Activated naive CD4-positive, alpha-beta T cell treated with anti-CD3 and anti-CD28 coated beads, Interleukin-2, amount 50 U/mL, for 72 hours (primary cell): ENCODE measurements at regions not wholly inside any gene's neighbourhood (a gene's known extent, or its start where the extent isn't known, plus 50 kb on each side); places are given as distances from the start of the nearest gene placed in this dataset.

Experiments used
- ATAC-seq, 2 donors: fragments of 150-1000 bp; cut with Tn5 transposase; 2 replicates each; pipeline ENCODE4 v1.10.0; 2021; ENCODE audit warnings: mild to moderate bottlenecking in 2 of 2, moderate library complexity in 2 of 2
- DNase-seq, 2 donors: peaks; one replicate each; pipeline ENCODE4 v3.0.0; 2021 to 2022; ENCODE audit warnings: low spot score in 2 of 2
- H3K27ac Mint-ChIP-seq, 2 donors: one replicate each; pipeline ENCODE4 v1.8.0; 2022; ENCODE audit warnings: mild to moderate bottlenecking in 2 of 2, mixed read lengths in 2 of 2
- H3K36me3 Mint-ChIP-seq, 2 donors: one replicate each; pipeline ENCODE4 v1.8.0; 2022; ENCODE audit warnings: mixed read lengths in 2 of 2
- H3K9me3 Mint-ChIP-seq, 2 donors: one replicate each; pipeline ENCODE4 v1.8.0; 2022; ENCODE audit warnings: mixed read lengths in 2 of 2

DNA sequence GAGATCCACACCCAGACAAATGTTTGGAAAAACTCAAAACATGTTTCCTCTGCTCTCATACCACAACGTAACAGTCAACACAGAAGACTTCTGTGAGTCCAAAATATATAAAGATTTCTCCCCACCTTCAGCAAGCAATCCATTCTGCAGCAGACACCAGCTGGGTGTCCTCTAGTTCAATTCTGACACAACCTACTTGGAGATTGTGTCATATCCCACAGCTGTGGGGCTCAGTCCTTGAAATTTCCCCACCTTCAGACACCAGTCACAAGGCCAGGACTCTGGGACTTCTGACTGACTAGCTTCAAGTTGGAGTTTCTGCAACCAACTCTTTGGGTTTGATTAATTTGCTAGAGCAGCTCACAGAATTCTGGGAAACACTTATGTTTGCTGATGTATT, 244.8 kb upstream of the CDYL start:
- Mint-ChIP-seq H3K27ac (no peak overlapping the region), H3K36me3 (peaks cover 17 to 19% of the 10 kb centered on the region in 2 donors), H3K9me3 (peaks cover 21 to 28% of the 10 kb centered on the region in 2 donors)
- no peak for ATAC-seq
- no peak for DNase-seq

DNA sequence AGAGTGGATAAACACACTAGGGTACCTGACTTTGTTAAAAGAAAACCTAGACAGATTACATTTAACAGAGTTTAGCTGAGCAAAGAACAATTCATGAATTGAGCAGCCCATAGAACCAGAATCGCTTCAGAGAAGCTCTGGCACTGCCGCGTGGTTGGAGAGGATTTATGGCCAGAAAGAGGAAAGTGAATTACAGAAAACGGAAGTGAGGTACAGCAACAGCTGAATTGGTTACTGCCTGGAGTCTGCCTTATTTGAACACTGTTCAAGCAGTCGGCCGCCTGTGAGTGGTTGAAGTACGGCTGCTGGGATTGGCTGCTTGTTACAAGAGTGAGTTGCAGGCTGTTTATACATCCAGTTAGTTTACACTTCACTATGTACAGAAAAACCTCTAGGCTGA, 253.8 kb upstream of the CDYL start:
- no peak overlapping the region for H3K27ac Mint-ChIP-seq
- H3K9me3 Mint-ChIP-seq: peaks cover 6 to 18% of the 10 kb centered on the region in 2 donors
- H3K36me3 Mint-ChIP-seq: peaks cover 0 to 6% of the 10 kb centered on the region in 2 donors
- no peak for ATAC-seq
- DNase-seq: no peak

DNA sequence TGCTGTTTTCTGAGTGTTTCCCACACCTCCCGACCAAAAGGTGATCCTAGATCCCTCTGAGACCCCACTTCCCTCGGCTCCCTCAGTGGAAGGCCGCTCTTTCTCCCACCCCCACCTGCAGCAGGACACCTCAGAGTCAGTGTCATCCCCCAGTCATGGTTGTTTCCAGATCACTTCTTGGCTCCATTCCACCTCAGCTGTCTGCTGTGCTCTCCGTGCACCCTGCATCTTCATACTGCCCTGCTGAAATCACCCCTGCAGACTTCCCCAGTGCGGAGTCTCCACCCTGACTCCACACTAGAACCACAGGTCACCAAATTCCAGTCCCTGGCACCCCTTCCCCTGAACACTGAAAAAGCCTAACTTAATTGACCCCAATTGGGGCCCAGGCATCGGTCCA, 255.1 kb upstream of the CDYL start:
- Mint-ChIP-seq H3K27ac (no peak overlapping the region), H3K9me3 (peaks cover 0 to 13% of the 10 kb centered on the region in 2 donors), H3K36me3 (no peaks in the 10 kb centered on the region)
- ATAC-seq (no peak), DNase-seq (no peak)

DNA sequence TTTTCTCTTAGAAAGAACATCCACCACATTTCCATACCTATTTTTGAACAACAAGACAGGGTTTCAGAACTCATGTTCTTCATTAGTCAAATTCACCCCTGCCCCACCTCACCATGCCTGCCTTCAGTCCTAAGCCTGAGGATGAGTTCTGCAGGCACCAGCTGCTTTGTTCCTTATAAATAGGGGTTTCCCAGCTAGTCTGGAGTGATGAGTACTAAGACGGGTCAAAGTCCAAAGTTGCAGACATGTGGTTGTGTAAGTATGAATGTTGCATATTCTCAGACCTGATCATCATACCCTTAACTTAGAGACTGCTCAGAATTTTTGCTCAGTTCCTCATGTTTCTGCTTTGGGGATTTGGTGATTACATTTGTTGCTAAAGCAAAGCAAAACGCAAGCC, 257.7 kb upstream of the CDYL start:
- DNase-seq (no peak), ATAC-seq (no peak)
- no peaks in the 10 kb centered on the region for H3K36me3 Mint-ChIP-seq
- no peak overlapping the region for H3K27ac Mint-ChIP-seq
- H3K9me3 Mint-ChIP-seq: peaks cover 0 to 13% of the 10 kb centered on the region in 2 donors

DNA sequence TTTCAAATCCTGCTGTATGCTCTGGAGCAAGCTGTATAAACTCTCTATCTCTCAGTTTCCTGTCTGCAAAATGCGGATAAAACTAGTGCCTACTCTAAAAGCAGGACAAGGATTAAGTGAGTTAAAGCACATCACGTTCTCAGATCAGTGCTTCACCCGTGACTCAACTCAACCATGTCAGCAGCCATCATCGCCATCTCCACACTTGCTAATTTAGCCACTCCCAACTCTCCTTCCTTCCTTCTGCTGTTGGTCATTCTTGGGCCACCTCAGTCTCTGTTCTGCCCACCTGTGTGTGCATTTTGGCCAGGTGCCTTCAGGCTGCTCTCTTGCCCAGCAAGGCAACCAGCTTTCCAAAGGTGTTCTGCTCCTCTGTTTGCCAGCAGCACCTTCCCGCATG, 260.0 kb upstream of the CDYL start:
- Mint-ChIP-seq H3K9me3 (peaks cover 0 to 8% of the 10 kb centered on the region in 2 donors), H3K36me3 (no peaks in the 10 kb centered on the region), H3K27ac (no peak overlapping the region)
- DNase-seq (no peak), ATAC-seq (no peak)

DNA sequence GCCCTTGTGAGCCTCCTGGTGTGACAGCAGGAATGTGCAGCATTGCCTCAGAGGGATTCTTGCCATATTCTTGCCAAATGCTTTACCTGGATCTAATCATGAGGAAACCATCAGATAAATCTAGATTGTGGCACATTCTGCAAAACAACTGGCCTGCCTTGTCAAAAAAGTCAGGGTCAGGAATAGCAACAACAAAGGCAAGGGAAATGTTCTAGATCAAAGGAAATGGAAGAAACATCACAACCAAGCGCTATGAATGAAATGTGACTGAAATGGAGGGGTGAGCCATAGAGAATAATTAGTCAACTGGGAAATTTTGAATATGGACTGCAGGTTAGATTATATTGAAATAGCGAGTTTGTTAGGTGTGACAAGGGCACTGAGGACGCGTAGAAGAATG, 262.6 kb upstream of the CDYL start:
- Mint-ChIP-seq H3K36me3 (no peaks in the 10 kb centered on the region), H3K9me3 (no peaks in the 10 kb centered on the region), H3K27ac (no peak overlapping the region)
- DNase-seq (no peak), ATAC-seq (no peak)

DNA sequence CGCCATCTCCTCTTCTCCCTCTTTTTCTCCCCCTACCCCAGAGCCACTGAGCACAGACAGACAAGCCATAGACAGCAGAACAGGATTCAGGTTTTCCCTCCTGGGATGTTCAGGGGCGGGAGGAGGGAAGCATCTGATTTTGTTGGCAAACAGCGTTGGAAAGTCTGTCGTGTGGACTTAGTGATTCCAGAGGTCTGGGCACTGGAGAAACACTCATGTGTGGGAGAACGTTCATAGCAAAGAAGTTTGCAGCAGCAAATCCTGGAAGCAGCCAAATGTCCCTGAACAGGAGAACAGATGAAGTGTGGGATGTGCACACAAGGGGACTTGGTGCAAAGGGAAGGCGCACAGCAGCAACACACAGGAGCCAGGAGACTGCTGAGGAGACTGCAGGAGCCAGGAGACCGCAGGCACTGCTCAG, 264.1 kb upstream of the CDYL start:
- no peaks in the 10 kb centered on the region for H3K36me3 Mint-ChIP-seq
- DNase-seq (no peak), ATAC-seq (no peak)
- H3K27ac Mint-ChIP-seq: no peak overlapping the region
- no peaks in the 10 kb centered on the region for H3K9me3 Mint-ChIP-seq

DNA sequence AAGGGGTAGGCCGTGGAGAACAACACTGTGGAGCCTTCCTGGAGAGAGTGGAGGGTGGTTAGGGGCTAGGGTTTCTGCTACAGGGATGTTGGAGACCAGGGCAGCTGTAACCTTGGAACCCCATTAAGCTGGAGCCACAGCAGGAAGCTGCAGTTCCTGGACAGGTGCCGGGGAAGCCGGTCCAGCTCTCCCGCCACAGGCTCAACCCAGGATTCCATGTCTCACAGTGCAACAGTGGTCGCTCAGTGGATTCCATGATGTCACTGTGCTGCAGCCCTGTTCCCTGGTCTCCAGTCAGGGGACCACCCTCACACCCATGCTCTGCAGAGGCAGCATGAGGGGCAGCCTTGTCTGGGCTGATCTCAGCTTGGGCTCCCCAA, 264.6 kb upstream of the CDYL start:
- H3K9me3 Mint-ChIP-seq: no peaks in the 10 kb centered on the region
- ATAC-seq: no peak
- no peak overlapping the region for H3K27ac Mint-ChIP-seq
- no peaks in the 10 kb centered on the region for H3K36me3 Mint-ChIP-seq
- no peak for DNase-seq

DNA sequence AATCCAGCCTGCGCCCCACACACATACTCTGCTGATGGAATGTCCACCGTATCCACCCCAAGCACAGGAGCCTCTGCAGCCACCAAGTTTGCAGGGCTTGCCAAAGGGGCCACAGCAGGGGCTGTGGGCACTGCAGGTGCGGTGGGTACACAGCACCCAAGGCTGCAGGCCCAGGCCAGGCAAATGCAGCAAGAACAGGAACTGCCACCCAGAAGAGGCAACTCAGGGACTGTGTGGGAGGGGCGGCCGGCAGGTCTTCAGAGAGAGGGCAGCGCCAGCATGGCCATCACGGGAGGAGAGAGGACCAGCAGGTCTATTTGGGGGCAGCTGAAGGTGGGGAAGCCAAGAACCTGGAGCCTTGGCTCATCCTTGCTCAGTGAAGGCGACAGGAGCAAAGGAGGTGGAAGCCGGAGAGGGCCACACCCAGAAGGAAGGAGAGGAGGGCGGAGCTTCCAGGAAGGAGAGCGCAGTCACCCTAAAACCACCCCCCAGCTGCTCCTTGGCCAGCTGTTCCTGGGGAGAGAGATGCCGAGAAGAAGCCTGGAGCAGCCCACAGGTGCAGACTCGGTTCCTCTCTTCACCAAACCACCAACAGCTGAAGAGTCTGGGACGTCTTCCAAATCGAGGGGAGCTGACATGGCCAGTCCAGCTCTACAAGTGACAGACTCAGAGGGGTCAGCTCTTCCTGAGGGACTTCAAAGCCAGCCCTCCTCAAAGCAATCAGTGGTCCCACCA, 265.1 kb upstream of the CDYL start:
- H3K9me3 Mint-ChIP-seq: no peaks in the 10 kb centered on the region
- no peaks in the 10 kb centered on the region for H3K36me3 Mint-ChIP-seq
- H3K27ac Mint-ChIP-seq: no peak overlapping the region
- DNase-seq (no peak), ATAC-seq (no peak)

DNA sequence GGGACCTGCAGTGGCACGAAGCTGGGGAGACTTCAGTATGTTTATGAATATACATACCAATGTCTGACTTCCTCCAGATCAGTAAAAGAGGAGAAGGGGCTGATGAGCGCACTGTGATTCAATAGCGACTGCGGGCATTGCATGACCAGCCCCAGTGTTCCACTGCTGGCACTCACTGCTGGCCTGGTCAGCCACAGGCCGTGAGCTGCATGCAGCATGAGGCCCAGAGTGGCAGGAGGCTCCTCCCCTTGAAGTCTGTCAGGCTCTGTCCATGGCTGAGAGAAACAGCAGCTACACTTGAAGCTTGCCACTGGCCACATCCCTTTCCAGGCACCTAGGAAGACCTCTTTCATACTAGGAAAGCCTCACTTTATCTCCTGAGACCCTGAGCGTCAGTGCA, 265.9 kb upstream of the CDYL start:
- Mint-ChIP-seq H3K36me3 (no peaks in the 10 kb centered on the region), H3K9me3 (no peaks in the 10 kb centered on the region), H3K27ac (no peak overlapping the region)
- DNase-seq (no peak), ATAC-seq (no peak)

DNA sequence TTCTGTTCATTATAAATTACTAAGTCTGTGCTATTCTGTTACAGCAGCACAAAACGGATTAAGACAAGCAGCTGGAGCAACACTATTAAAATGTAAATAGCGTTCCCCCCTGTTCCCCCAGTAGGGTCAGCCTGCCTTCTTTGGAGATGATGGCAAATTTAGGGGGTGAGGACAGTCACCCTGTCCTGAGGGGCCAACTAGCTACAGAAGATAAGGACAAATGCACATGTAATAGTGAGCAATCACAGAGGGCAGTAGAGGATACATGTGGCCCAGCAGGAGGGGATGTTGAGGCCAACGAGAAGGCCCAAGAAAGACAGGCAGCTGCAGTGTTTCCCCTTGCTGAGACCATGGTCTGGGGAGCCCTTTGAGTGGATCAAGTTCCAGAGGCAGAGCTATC, 266.7 kb upstream of the CDYL start:
- no peaks in the 10 kb centered on the region for H3K36me3 Mint-ChIP-seq
- H3K27ac Mint-ChIP-seq: no peak overlapping the region
- H3K9me3 Mint-ChIP-seq: no peaks in the 10 kb centered on the region
- ATAC-seq (no peak), DNase-seq (no peak)

DNA sequence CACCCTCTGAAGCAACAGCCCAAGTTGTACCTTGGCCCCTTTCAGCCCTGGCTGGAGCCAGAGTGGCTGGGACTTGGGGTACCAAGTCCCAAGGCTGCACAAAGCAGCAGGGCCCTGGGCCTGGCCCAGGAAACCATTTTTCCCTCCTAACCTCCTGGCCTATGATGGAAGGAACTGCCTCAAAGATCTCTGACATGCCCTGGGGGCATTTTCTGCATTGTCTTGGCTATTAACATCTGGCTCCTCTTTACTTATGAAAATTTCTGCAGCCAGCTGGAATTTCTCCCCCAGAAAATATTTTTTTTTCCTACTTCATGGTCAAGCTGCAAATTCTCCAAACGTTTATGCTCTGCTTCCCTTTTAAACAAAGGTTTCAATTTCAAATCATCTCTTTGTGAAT, 269.4 kb upstream of the CDYL start:
- Mint-ChIP-seq H3K27ac (no peak overlapping the region), H3K36me3 (no peaks in the 10 kb centered on the region), H3K9me3 (peaks cover 0 to 4% of the 10 kb centered on the region in 2 donors)
- ATAC-seq (no peak), DNase-seq (no peak)

DNA sequence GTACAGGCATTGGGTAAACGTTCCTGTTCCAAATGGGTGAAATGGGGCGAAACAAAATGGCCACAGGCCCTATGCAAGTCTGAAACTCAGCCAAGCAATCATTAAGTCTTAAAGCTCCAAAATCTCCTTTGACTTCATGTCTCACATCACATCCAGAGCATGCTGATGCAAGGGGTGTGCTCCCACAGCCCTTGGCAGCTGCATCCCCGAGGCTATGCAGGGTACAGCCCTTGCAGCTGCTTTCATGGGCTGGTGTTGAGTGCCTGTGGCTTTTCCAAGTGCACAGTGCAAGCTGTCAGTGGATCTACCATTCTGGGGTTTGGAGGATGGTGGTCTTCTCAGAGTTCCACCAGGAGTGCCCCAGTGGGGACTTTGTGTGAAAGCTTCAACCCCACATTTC, 270.0 kb upstream of the CDYL start:
- Mint-ChIP-seq H3K9me3 (peaks cover 0 to 4% of the 10 kb centered on the region in 2 donors), H3K36me3 (no peaks in the 10 kb centered on the region), H3K27ac (no peak overlapping the region)
- DNase-seq (no peak), ATAC-seq (no peak)

DNA sequence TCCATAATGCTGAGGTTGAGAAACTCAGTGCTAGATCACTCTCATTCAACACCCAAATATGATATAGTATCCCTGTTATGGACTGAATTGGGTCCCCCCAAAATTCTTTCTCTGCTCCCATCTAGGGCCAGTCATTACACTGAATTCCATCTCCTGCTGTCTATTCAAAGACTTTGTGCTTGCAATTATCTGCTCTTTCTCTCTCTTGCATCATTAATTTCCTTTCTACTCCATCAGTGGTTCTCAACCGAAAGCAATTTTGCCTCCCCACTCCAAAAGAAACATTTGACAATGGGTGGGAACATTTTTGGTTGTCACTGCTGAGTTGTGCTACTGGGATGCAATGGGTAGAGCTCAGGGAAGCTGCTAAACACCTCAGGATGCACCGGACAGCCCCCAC, 271.5 kb upstream of the CDYL start:
- Mint-ChIP-seq H3K9me3 (peaks cover 0 to 4% of the 10 kb centered on the region in 2 donors), H3K36me3 (no peaks in the 10 kb centered on the region), H3K27ac (no peak overlapping the region)
- ATAC-seq (no peak), DNase-seq (no peak)

DNA sequence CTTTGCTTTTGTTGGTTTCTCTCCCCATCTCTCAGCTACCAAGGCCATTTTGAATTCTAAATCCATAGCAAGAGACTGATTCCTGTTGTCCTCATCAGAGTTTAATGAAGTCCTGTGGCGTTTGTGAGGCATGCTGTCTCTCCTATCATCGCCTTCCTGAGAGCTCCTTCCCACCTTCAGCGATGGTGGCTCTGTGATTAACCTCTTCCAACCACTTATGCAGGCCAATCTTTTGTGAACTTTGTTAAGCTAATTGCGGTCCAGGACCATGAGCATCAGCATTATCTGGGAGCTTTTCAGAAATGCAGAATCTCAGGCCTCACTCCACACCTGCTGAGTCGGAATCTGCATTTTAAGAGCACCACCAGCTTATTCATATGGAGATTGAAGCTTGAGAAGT, 272.5 kb upstream of the CDYL start:
- H3K9me3 Mint-ChIP-seq: peaks cover 0 to 4% of the 10 kb centered on the region in 2 donors
- no peak overlapping the region for H3K27ac Mint-ChIP-seq
- ATAC-seq: no peak

DNA sequence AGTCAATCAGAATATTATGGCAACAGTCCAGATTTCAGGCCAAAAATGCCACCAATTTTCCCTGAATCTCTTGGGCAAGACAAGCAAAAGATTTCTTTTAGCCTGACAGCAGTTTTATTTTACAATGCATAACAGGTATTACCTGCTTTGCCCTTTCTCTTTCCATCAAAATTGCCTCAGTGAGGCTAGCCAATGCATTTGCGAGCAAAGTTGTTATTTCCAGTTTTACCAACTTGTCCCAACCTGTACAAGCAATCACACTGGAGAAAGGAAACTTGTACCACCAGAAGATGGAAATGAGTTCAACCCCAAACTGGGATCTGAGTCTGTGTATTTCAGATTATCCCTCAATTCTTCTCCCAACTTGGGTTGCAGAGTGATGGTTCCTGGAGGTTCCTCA, 279.9 kb upstream of the CDYL start:
- peaks cover 0 to 4% of the 10 kb centered on the region in 2 donors for H3K36me3 Mint-ChIP-seq
- peaks cover 0 to 3% of the 10 kb centered on the region in 2 donors for H3K9me3 Mint-ChIP-seq
- no peak overlapping the region for H3K27ac Mint-ChIP-seq
- ATAC-seq: no peak
- no peak for DNase-seq

More for the DNA sequence above, 272.5 kb upstream of the CDYL start:
- DNase-seq: no peak
- H3K36me3 Mint-ChIP-seq: no peaks in the 10 kb centered on the region

DNA sequence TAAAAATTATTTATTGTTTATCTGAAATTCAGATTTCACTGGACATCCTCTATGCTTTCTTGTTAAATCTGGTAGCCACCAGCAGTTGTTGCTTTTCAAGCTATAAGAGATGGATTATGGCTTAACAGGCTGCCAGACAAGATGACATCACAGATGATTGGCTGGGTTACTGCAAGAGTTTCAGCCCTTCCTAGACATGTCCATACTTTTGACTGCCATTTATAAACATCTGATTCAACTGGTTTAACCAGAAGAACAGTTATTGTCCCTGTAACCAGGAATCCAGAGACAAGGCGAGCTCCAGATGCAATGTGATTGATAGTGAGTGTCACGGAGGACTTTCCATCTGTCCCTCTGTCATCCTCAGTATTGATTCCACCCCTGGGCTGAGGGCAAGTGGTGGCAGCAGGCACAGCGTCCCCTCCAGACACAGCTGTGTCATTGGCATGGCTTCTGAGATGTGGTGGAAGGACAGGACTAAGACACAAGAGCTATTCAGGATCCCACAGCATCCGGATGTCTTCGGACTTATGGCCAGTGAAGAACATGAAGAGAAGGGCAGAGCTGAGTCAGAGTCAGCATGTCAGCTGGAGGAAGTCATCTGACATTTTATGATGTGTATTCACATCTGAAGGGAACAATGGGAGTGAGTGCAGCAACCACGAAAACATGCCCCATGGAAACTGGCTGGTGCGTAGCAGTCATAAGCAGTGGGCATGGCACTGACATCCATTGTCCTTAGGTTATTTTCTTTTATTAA, 284.5 kb upstream of the CDYL start:
- no peak for DNase-seq
- no peak for ATAC-seq
- Mint-ChIP-seq H3K36me3 (peaks cover 20 to 21% of the 10 kb centered on the region in 2 donors), H3K9me3 (peaks cover 17 to 27% of the 10 kb centered on the region in 2 donors), H3K27ac (no peak overlapping the region)

DNA sequence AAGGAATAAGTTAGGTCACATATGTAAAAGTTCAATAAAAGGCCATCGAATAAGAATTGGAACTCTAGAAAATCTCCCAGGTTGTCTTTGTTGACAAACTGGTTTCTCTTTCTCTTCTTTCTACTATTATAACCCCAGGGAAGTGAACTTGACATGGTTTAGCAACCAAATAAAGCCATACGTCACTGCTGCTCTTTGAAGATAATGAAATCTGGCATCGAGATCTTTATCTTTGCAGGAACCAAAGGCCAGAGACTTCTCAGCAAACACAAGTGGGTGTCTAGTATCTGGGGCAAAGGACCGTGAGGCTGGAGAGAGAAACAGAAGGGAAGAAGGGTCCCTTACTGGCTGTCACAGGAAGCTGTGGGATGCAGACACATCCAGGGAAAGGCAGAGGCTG, 286.7 kb upstream of the CDYL start:
- DNase-seq (no peak), ATAC-seq (no peak)
- Mint-ChIP-seq H3K36me3 (peaks cover 20 to 21% of the 10 kb centered on the region in 2 donors), H3K9me3 (peaks cover 17 to 27% of the 10 kb centered on the region in 2 donors), H3K27ac (peak overlapping the region in 1 of 2 donors; percentile 22)
